GM12878 (cell line): ENCODE measurements at regions not wholly inside any gene's neighbourhood (a gene's known extent, or its start where the extent isn't known, plus 50 kb on each side); places are given as distances from the start of the nearest gene placed in this dataset.

Experiments
- ATAC-seq: fragments of 200-7000 bp; cut with Tn5 transposase; 3 replicates; pipeline ENCODE4 v1.9.1; 2020; ENCODE audit warnings: mild to moderate bottlenecking, moderate library complexity
- BruUV-seq: library from RNA; stranded (reverse); fragments of 400-500 nt; replicated peaks from 2 replicates; lab custom pipeline; 2021; lab: Mats Ljungman, UMichigan
- CTCF ChIA-PET: fragments of 300-600 bp; sonication (Branson Sonifier 250); formaldehyde crosslinking; extraction: SDS; loops from one replicate; lab custom pipeline; 2021; ENCODE audit warnings: inconsistent platforms; lab: Yijun Ruan, JAX
- POLR2A ChIA-PET: fragments of 350-600 bp; formaldehyde crosslinking; extraction: SDS; loops from one replicate; lab custom pipeline; 2021; ENCODE audit warnings: inconsistent platforms; lab: Charles Lee
- RAD21 ChIA-PET: fragments of 300-600 bp; sonication (Branson Sonifier 250); formaldehyde crosslinking; loops from one replicate; lab custom pipeline; 2023; ENCODE audit warnings: antibody characterized with exemption; ENCODE audit not compliant: unreplicated experiment; lab: Charles Lee
- SMC1A ChIA-PET: fragments of 300-600 bp; sonication (Branson Sonifier 250); formaldehyde crosslinking; loops from one replicate; lab custom pipeline; 2023; ENCODE audit not compliant: unreplicated experiment, uncharacterized antibody; lab: Charles Lee
- DNase-seq: peaks from one replicate; pipeline ENCODE4 v3.0.0-alpha.2; 2011; ENCODE audit warnings: low read depth, low spot score
- FAIRE-seq: peaks from 3 replicates; lab custom pipeline; 2011; peaks lifted over from hg19 to GRCh38; lab: Jason Lieb, UNC
- H2AFZ ChIP-seq: 2 replicates; pipeline ENCODE4 v1.6.0; 2011; ENCODE audit warnings: low read depth, low read length, control low read depth; ENCODE audit not compliant: control insufficient read depth
- H3K27ac ChIP-seq: 2 replicates; pipeline ENCODE4 v1.5.1; 2011; ENCODE audit warnings: control low read depth; ENCODE audit not compliant: control insufficient read depth, insufficient read depth
- H3K27me3 ChIP-seq, 2 experiments: replicated peaks in 1 of 2; 2 replicates each; pipeline versions ENCODE4 v1.6.0 to v1.6.1; 2011; ENCODE audit warnings: low read length in 1 of 2; ENCODE audit not compliant: control insufficient read depth in 2 of 2, insufficient read depth in 2 of 2
- H3K36me3 ChIP-seq, 2 experiments: 2 replicates each; pipeline ENCODE4 v1.5.1; 2011; ENCODE audit warnings: low read length in 1 of 2; ENCODE audit not compliant: control insufficient read depth in 2 of 2, insufficient read depth in 2 of 2
- H3K4me1 ChIP-seq: 2 replicates; pipeline ENCODE4 v1.6.1; 2011; ENCODE audit warnings: mild to moderate bottlenecking, low read length, moderate library complexity, mixed read lengths; ENCODE audit not compliant: control insufficient read depth, insufficient read depth
- H3K4me2 ChIP-seq: 2 replicates; pipeline ENCODE4 v1.6.0; 2011; ENCODE audit warnings: control low read depth; ENCODE audit not compliant: control insufficient read depth, insufficient read depth
- H3K4me3 ChIP-seq: fragments of 200-600 bp; sonication (generic); 2 replicates; pipeline ENCODE4 v1.5.1; 2016
- H3K79me2 ChIP-seq: 2 replicates; pipeline ENCODE4 v1.6.0; 2011; ENCODE audit warnings: low read length; ENCODE audit not compliant: control insufficient read depth, insufficient read depth
- H3K9ac ChIP-seq: 2 replicates; pipeline ENCODE4 v1.8.0; 2011; ENCODE audit warnings: low read length, control low read depth, mixed read lengths; ENCODE audit not compliant: control insufficient read depth, insufficient read depth
- H3K9me3 ChIP-seq: replicated peaks from 3 replicates; pipeline ENCODE4 v1.5.1; 2011; ENCODE audit warnings: mild to moderate bottlenecking, low read length; ENCODE audit not compliant: control insufficient read depth, insufficient read depth
- H4K20me1 ChIP-seq: 2 replicates; pipeline ENCODE4 v1.6.0; 2011; ENCODE audit not compliant: control insufficient read depth, insufficient read depth
- BHLHE40 ChIP-seq, 2 experiments: fragments of 450-650 bp in 1 of 2; IDR thresholded peaks; 2 replicates each; pipeline ENCODE4 v1.6.1; 2011 to 2017; ENCODE audit warnings: low read depth in 2 of 2, borderline replicate concordance in 1 of 2, improper control_type of control experiment in 1 of 2, low read length in 1 of 2, mild to moderate bottlenecking in 1 of 2
- E4F1 ChIP-seq: fragments of 450-650 bp; IDR thresholded peaks from 2 replicates; pipeline ENCODE4 v1.6.1; 2018; ENCODE audit warnings: borderline replicate concordance, mild to moderate bottlenecking; ENCODE audit not compliant: partially characterized antibody
- FOS ChIP-seq: IDR thresholded peaks from 3 replicates; pipeline ENCODE4 v1.6.1; 2011; ENCODE audit warnings: borderline replicate concordance; ENCODE audit not compliant: insufficient read length; ENCODE audit errors: extremely low read depth
- HDAC6 ChIP-seq: fragments of 200-600 bp; sonication (generic); IDR thresholded peaks from one replicate; pipeline ENCODE4 v1.8.0; 2017; ENCODE audit warnings: antibody characterized with exemption; ENCODE audit not compliant: unreplicated experiment
- KAT2A ChIP-seq: conservative IDR thresholded peaks from 2 replicates; pipeline ENCODE4 v1.6.1; 2011; ENCODE audit warnings: low read depth, low read length; ENCODE audit not compliant: control insufficient read depth
- LARP7 ChIP-seq: fragments of 450-650 bp; IDR thresholded peaks from 2 replicates; pipeline ENCODE4 v1.6.1; 2017; ENCODE audit warnings: mild to moderate bottlenecking
- MAX ChIP-seq: IDR thresholded peaks from 2 replicates; pipeline ENCODE4 v1.6.1; 2012; ENCODE audit warnings: low read depth, low read length, improper control_type of control experiment
- MEF2A ChIP-seq: IDR thresholded peaks from 2 replicates; pipeline ENCODE4 v1.6.1; 2011; ENCODE audit warnings: low read depth, mild to moderate bottlenecking, low read length, moderate library complexity; ENCODE audit not compliant: insufficient read depth
- MXI1 ChIP-seq: fragments of 150-350 bp; IDR thresholded peaks from 2 replicates; pipeline ENCODE4 v1.6.1; 2011; ENCODE audit warnings: low read depth, mild to moderate bottlenecking, inconsistent platforms, low read length, improper control_type of control experiment
- SMC3 ChIP-seq: IDR thresholded peaks from 2 replicates; pipeline ENCODE4 v1.6.1; 2011; ENCODE audit warnings: low read length, improper control_type of control experiment, borderline replicate concordance
- STAT1 ChIP-seq: fragments of 450-650 bp; conservative IDR thresholded peaks from 2 replicates; pipeline ENCODE4 v1.6.1; 2014; ENCODE audit warnings: antibody characterized with exemption, mild to moderate bottlenecking
- ZBED1 ChIP-seq: IDR thresholded peaks from 2 replicates; pipeline ENCODE4 v1.6.1; 2016; ENCODE audit warnings: borderline replicate concordance
- ZNF592 ChIP-seq: fragments of 450-650 bp; IDR thresholded peaks from 2 replicates; pipeline ENCODE4 v1.6.1; 2017; ENCODE audit warnings: mild to moderate bottlenecking, moderate library complexity
- WGBS: methylation state at CpG from one replicate; pipeline ENCODE4 v1.1.6; 2016; ENCODE audit warnings: low lambda C conversion rate; ENCODE audit not compliant: insufficient replicate concordance, insufficient coverage; ENCODE audit errors: missing lambda C conversion rate; 5-methylcytosine and 5-hydroxymethylcytosine counted together
- in situ Hi-C: fragments of 300-500 bp; cut with MboI; formaldehyde crosslinking; loops from 9 replicates; pipeline ENCODE4 v1.14.3; 2018; ENCODE audit warnings: mixed read lengths
- intact Hi-C: fragments of 100-400 bp; cut with micrococcal nuclease; formaldehyde crosslinking; loops from one replicate; pipeline ENCODE4 v1.14.2; 2022; ENCODE audit not compliant: unreplicated experiment

- Histone ChIP-seq H3K27ac (no peak overlapping the region), H3K27me3 (peaks cover 2 to 5% of the 10 kb centered on the region in 2 experiments; a peak in 2 of 4 replicates), H3K79me2 (no peaks in the 10 kb centered on the region), H3K4me3 (no peak overlapping the region), H2AFZ (no peak overlapping the region), H3K4me1 (no peaks in the 10 kb centered on the region), H3K9me3 (no peaks in the 10 kb centered on the region), H4K20me1 (no peaks in the 10 kb centered on the region), H3K4me2 (no peak overlapping the region), H3K9ac (no peak overlapping the region), H3K36me3 (no peaks in the 10 kb centered on the region)
- FAIRE-seq (no peak), DNase-seq (no peak), ATAC-seq (no peak)
- BruUV-seq, result no TSS peak
- ChIA-PET POLR2A (no interaction called here), CTCF (no interaction called here), RAD21 (no interaction called here), SMC1A (no interaction called here)
- no peak for TF ChIP-seq KAT2A
- no peak for TF ChIP-seq MEF2A
- no peak for TF ChIP-seq HDAC6
- no peak for TF ChIP-seq ZNF592
- no peak for TF ChIP-seq ZBED1
- TF ChIP-seq MAX, result no peak
- no peak for TF ChIP-seq BHLHE40 (IDR thresholded peaks at IDR 0.05; ENCODE audit: borderline replicate concordance in 1 of 2, low read depth in 2 of 2, low read length in 1 of 2)
- TF ChIP-seq STAT1, result no peak
- TF ChIP-seq E4F1, result no peak
- no peak for TF ChIP-seq MXI1
- no peak for TF ChIP-seq LARP7
- no peak for TF ChIP-seq SMC3
- no peak for TF ChIP-seq FOS
- in situ Hi-C loops (no loop called here), intact Hi-C loops (no loop called here)
- 5% methylated on average over 11 of the region's 11 CpGs for WGBS
These were observed 265.9 kb upstream of the ZMIZ1 start for GRCh38 chr10:78802866-78803265.
